GM13976 (cell line): ENCODE measurements at regions not wholly inside any gene's neighbourhood (a gene's known extent, or its start where the extent isn't known, plus 50 kb on each side); places are given as distances from the start of the nearest gene placed in this dataset.

Source experiments
- DNase-seq: peaks from one replicate; pipeline ENCODE4 v3.0.0; 2012; ENCODE audit warnings: low spot score
- in situ Hi-C: fragments of 300-500 bp; cut with MboI; formaldehyde crosslinking; loops from one replicate; pipeline ENCODE4 v1.12.0; 2022; ENCODE audit warnings: low sequenced_read_pairs, mixed read lengths, inconsistent platforms; ENCODE audit not compliant: unreplicated experiment
- TF ChIP-seq, protein P1 (sequence below): IDR thresholded peaks from 2 replicates; pipeline ENCODE4 v1.5.1; 2012; ENCODE audit warnings: borderline replicate concordance, mild to moderate bottlenecking; ENCODE audit not compliant: insufficient read depth; ENCODE audit errors: extremely low read depth, missing control alignments, control extremely low read depth

DNA sequence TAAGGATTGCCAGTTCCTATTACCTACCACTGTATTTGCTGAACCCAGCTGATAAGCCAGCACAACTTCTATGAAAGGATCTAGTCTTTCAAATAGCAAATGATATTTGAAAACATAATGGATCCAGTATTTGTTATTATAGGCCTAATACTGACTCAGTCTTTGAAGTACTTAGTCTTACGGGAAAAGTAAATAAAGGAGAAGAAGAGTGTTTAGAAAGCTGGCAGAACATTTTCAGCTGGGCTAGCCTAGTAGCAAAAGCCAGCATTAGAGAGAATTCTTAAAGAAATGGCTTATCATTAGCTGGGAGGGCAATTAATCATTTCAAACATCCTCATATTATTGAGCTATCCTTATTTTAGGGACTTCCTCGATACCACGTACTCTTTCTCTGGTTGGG, 101.4 kb upstream of the GOLIM4 start:
- TF ChIP-seq, protein P1, sequence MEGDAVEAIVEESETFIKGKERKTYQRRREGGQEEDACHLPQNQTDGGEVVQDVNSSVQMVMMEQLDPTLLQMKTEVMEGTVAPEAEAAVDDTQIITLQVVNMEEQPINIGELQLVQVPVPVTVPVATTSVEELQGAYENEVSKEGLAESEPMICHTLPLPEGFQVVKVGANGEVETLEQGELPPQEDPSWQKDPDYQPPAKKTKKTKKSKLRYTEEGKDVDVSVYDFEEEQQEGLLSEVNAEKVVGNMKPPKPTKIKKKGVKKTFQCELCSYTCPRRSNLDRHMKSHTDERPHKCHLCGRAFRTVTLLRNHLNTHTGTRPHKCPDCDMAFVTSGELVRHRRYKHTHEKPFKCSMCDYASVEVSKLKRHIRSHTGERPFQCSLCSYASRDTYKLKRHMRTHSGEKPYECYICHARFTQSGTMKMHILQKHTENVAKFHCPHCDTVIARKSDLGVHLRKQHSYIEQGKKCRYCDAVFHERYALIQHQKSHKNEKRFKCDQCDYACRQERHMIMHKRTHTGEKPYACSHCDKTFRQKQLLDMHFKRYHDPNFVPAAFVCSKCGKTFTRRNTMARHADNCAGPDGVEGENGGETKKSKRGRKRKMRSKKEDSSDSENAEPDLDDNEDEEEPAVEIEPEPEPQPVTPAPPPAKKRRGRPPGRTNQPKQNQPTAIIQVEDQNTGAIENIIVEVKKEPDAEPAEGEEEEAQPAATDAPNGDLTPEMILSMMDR, result no peak
- DNase-seq, result no peak
- in situ Hi-C loops, result no loop called here

DNA sequence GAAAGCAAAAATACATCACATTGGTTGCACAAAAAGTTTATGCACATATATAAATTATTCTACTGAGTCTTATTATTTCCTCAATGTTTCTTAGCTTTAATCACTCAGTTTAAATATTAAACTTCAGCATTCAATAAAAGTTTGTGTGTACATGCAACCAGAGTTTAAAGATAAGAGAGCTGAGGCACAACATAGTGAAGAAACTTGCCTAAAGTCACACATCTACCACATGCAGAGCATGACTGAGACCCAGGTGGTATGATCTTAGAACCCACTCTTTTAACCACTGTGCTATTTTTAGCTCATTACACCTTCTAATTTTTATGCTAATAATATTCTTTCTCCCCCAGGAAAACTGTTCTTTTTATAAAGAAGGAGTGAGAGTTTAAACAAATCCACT, 96.1 kb upstream of the GOLIM4 start:
- TF ChIP-seq, protein P1, result no peak
- in situ Hi-C loops, result no loop called here
- DNase-seq, result no peak

DNA sequence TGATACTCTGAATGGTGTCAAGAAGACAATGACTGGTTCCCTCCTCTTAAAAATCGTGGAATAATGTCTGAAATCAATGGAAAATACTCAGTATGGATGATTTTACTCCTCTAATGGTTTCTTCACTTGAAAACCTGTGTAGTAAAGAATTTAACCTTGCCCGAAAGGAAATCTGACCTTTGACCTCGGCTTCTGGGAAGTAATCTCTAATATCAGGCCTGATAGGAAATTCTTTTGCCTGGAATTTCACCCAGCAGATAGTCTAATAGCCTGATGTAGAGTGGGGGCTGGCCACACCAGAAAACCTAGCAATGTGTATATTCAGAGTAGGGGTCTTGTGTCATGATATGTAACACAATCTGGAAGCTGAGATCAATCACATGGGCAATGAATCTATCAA, 91.5 kb upstream of the GOLIM4 start:
- in situ Hi-C loops, result no loop called here
- no peak for DNase-seq
- TF ChIP-seq, protein P1, result no peak

DNA sequence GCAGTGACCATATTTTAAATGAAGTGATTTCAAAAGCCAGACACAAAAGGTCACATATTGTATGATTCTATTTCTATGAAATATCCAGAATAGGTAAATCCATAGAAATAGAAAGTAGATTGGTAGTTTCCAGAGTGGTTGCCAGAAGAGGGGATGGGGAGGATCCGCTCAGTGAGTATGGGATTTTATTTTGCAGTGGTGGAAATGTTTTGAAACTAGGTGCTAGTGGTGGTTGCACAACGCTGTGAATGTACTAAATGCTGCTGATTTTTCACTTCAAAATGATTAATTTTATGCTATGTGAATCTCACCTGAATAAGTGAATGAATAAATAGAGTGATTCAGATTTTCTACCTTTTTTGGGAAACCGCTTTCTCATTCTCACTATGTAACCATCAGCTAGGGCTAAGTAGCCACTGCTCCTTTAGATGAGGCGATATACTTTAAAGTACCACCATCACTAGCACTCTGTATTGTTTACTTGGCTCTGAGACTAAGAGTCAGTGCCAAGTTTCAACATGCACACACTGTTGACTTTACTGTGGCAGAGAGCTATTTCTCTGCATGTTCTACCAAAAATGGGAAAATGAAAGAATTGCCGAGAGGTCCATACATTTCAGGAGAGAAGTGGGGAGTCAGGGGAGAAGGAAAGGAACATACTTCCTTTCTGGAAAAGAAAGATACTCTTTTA, 90.7 kb upstream of the GOLIM4 start:
- in situ Hi-C loops, result no loop called here

DNA sequence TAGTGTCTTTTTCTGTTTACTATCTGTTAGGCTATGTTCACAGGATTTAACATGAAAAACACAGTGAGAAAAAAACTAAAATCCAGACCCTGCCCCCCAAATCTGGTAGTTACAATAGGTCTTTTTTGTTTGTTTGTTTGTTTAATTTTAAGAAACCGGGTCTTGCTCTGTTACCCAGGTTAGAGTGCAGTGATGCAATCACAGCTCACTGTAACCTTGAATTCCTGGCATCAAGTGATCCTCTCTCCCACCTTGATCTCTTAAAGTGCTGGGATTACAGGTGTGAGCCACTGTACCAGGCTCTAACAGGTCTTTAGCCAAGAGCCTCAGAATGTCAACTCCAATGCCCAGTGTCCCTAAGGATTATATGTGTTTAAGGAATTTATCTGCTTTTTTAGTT, 88.0 kb upstream of the GOLIM4 start:
- DNase-seq, result no peak
- in situ Hi-C loops, result no loop called here
- TF ChIP-seq, protein P1, result no peak

More for the DNA sequence above, 90.7 kb upstream of the GOLIM4 start:
- DNase-seq, result no peak
- TF ChIP-seq, protein P1, result no peak

DNA sequence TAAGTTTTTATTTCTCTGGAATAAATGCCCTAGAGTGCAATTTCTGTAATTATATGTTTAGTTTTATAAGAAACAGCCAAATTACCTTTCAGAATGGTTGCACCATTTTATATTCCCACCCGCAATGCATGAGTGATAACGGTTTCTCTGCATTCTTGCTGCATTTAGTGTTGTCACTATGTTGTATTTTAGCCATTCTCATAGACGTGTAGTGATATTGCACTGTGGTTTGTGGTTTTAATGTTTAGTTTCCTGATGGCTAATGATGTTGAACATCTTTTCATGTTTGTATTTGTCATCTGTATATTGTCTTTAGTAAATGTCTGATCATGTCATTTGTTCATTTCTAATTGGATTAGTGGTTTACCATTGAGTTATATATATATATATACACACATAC, 73.0 kb upstream of the GOLIM4 start:
- in situ Hi-C loops, result no loop called here
- DNase-seq, result no peak
- TF ChIP-seq, protein P1, result no peak
